HCEC 1CT (cell line): ENCODE measurements at regions not wholly inside any gene's neighbourhood (a gene's known extent, or its start where the extent isn't known, plus 50 kb on each side); places are given as distances from the start of the nearest gene placed in this dataset.
"Not testable (repeated sequence)": the region's sequence is repeated elsewhere in the genome, so short reads cannot be mapped to it uniquely, and the experiment has no call there.

Experiments used
- DNase-seq: peaks from one replicate; pipeline ENCODE4 v3.0.0-alpha.2; 2017

- peak; percentile 70 for DNase-seq
Observed at GRCh38 chr2:64888591-64889309, 100.4 kb upstream of the SLC1A4 start.

GRCh38 chr2:64889803-64890202, 99.4 kb upstream of the SLC1A4 start:
- DNase-seq: no peak

GRCh38 chr2:64896572-64896971, 92.6 kb upstream of the SLC1A4 start:
- DNase-seq: not testable (repeated sequence)

GRCh38 chr2:64899081-64899865, 89.9 kb upstream of the SLC1A4 start:
- DNase-seq: no peak

GRCh38 chr2:64899876-64900275, 89.3 kb upstream of the SLC1A4 start:
- not testable (repeated sequence) for DNase-seq

- no peak for DNase-seq
Observed at GRCh38 chr2:64904413-64905329, 84.5 kb upstream of the SLC1A4 start.

- no peak for DNase-seq
Observed at GRCh38 chr2:64905338-64906024, 83.7 kb upstream of the SLC1A4 start.

- no peak for DNase-seq
Observed at GRCh38 chr2:64906853-64907536, 82.2 kb upstream of the SLC1A4 start.

GRCh38 chr2:64908406-64908805, 80.8 kb upstream of the SLC1A4 start:
- DNase-seq: no peak

GRCh38 chr2:64910523-64910922, 78.7 kb upstream of the SLC1A4 start:
- no peak for DNase-seq

GRCh38 chr2:64910972-64911433, 78.2 kb upstream of the SLC1A4 start:
- DNase-seq: no peak

GRCh38 chr2:64913357-64913869, 75.8 kb upstream of the SLC1A4 start:
- DNase-seq: no peak

- DNase-seq: no peak
Observed at GRCh38 chr2:64914247-64914646, 75.0 kb upstream of the SLC1A4 start.

- peak; percentile 68 for DNase-seq
Observed at GRCh38 chr2:64914735-64915509, 74.3 kb upstream of the SLC1A4 start.

- DNase-seq: no peak
Observed at GRCh38 chr2:64915510-64915900, 73.7 kb upstream of the SLC1A4 start.

- no peak for DNase-seq
Observed at GRCh38 chr2:64918220-64918886, 70.8 kb upstream of the SLC1A4 start.

GRCh38 chr2:64919261-64919660, 69.9 kb upstream of the SLC1A4 start:
- no peak for DNase-seq

GRCh38 chr2:64922482-64923384, 66.5 kb upstream of the SLC1A4 start:
- DNase-seq: no peak

- no peak for DNase-seq
Observed at GRCh38 chr2:64923385-64923710, 65.9 kb upstream of the SLC1A4 start.
